PC-3 (cell line): ENCODE measurements at regions not wholly inside any gene's neighbourhood (a gene's known extent, or its start where the extent isn't known, plus 50 kb on each side); places are given as distances from the start of the nearest gene placed in this dataset.

Experiments used
- ATAC-seq: fragments of 200-7000 bp; cut with Tn5 transposase; 2 replicates; pipeline ENCODE4 v1.9.1; 2020; ENCODE audit warnings: mild to moderate bottlenecking, moderate library complexity
- BruUV-seq: library from RNA; stranded (reverse); fragments of 400-500 nt; replicated peaks from 2 replicates; lab custom pipeline; 2021; lab: Mats Ljungman, UMichigan
- CTCF ChIA-PET: fragments of 300-600 bp; sonication (Branson Sonifier 250); formaldehyde crosslinking; loops from one replicate; lab custom pipeline; 2022; ENCODE audit warnings: antibody characterized with exemption; lab: Charles Lee
- POLR2A ChIA-PET: fragments of 300-600 bp; sonication (Branson Sonifier 250); formaldehyde crosslinking; loops from one replicate; lab custom pipeline; 2022; ENCODE audit warnings: antibody characterized with exemption; ENCODE audit not compliant: unreplicated experiment; lab: Charles Lee
- DNase-seq: peaks from one replicate; pipeline ENCODE4 v3.0.0-alpha.2; 2015
- H2AFZ ChIP-seq: fragments of 300-600 bp; sonication (generic); 2 replicates; pipeline ENCODE4 v1.6.0; 2016; ENCODE audit warnings: antibody characterized with exemption, low read length
- H3F3A ChIP-seq: fragments of 300-600 bp; sonication (generic); one replicate; pipeline ENCODE4 v1.6.0; 2017; ENCODE audit warnings: antibody characterized with exemption, low read length, control low read depth, mild to moderate bottlenecking; ENCODE audit not compliant: unreplicated experiment
- H3K27ac ChIP-seq: fragments of 300-600 bp; sonication (generic); 2 replicates; pipeline ENCODE4 v1.5.1; 2016; ENCODE audit warnings: mild to moderate bottlenecking, low read length
- H3K27me3 ChIP-seq: fragments of 300-600 bp; sonication (generic); 2 replicates; pipeline ENCODE4 v1.6.1; 2016; ENCODE audit warnings: low read length, mixed read lengths
- H3K36me3 ChIP-seq: fragments of 300-600 bp; sonication (generic); 2 replicates; pipeline ENCODE4 v1.6.1; 2016; ENCODE audit warnings: low read depth, mixed run types, low read length, mixed read lengths
- H3K4me1 ChIP-seq: fragments of 300-600 bp; sonication (generic); 2 replicates; pipeline ENCODE4 v1.5.1; 2016; ENCODE audit warnings: low read length; ENCODE audit not compliant: insufficient read depth
- H3K4me2 ChIP-seq: fragments of 300-600 bp; sonication (generic); 2 replicates; pipeline ENCODE4 v1.6.0; 2016; ENCODE audit warnings: low read length
- H3K4me3 ChIP-seq: fragments of 300-600 bp; sonication (generic); 2 replicates; pipeline ENCODE4 v1.5.1; 2016; ENCODE audit warnings: mild to moderate bottlenecking, low read length, mixed read lengths
- H3K79me2 ChIP-seq: fragments of 300-600 bp; sonication (generic); 2 replicates; pipeline ENCODE4 v1.6.1; 2017; ENCODE audit warnings: low read length, mixed read lengths
- H3K9ac ChIP-seq: fragments of 300-600 bp; sonication (generic); 2 replicates; pipeline ENCODE4 v1.6.0; 2016; ENCODE audit warnings: mild to moderate bottlenecking, low read length
- H3K9me2 ChIP-seq: fragments of 300-600 bp; sonication (generic); replicated peaks from 2 replicates; pipeline ENCODE4 v1.6.1; 2016; ENCODE audit warnings: mixed run types, low read length, mixed read lengths
- H3K9me3 ChIP-seq: fragments of 300-600 bp; sonication (generic); 2 replicates; pipeline ENCODE4 v1.6.1; 2016; ENCODE audit warnings: low read length, mixed read lengths
- H4K20me1 ChIP-seq: fragments of 300-600 bp; sonication (generic); 2 replicates; pipeline ENCODE4 v1.6.1; 2016; ENCODE audit warnings: low read length, mixed read lengths
- CTCF ChIP-seq: fragments of 300-600 bp; sonication (generic); conservative IDR thresholded peaks from 2 replicates; pipeline ENCODE4 v1.5.1; 2017; ENCODE audit warnings: antibody characterized with exemption, low read depth, mild to moderate bottlenecking, low read length
- EZH2 ChIP-seq: fragments of 300-600 bp; sonication (generic); IDR thresholded peaks from one replicate; pipeline ENCODE4 v1.6.1; 2017; ENCODE audit warnings: antibody characterized with exemption, mild to moderate bottlenecking, low read length; ENCODE audit not compliant: unreplicated experiment
- EZH2phosphoT487 ChIP-seq: fragments of 300-600 bp; sonication (generic); IDR thresholded peaks from 2 replicates; pipeline ENCODE4 v1.6.1; 2018; ENCODE audit warnings: mild to moderate bottlenecking, antibody characterized with exemption, low read length, borderline replicate concordance
- intact Hi-C: fragments of 100-400 bp; cut with micrococcal nuclease; formaldehyde crosslinking; loops from 2 replicates; pipeline ENCODE4 v1.9.0; 2023

GRCh38 chr15:69792823-69793222, 304.9 kb downstream of the TLE3 start:
- no peak overlapping the region for H3K27ac ChIP-seq
- no peaks in the 10 kb centered on the region for H3K9me3 ChIP-seq
- no peaks in the 10 kb centered on the region for H3K79me2 ChIP-seq
- H3K4me2 ChIP-seq, result no peak overlapping the region
- intact Hi-C loops, result no loop called here
- ATAC-seq, result no peak
- no peak overlapping the region for H3K9ac ChIP-seq
- no peaks in the 10 kb centered on the region for H3F3A ChIP-seq
- H3K4me1 ChIP-seq, result peaks cover 8% of the 10 kb centered on the region
- no TSS peak for BruUV-seq
- no peaks in the 10 kb centered on the region for H3K9me2 ChIP-seq
- H4K20me1 ChIP-seq, result no peaks in the 10 kb centered on the region
- H3K4me3 ChIP-seq, result no peak overlapping the region
- ChIA-PET POLR2A (no interaction called here), CTCF (no interaction called here)
- TF ChIP-seq CTCF (no peak), EZH2 (no peak), EZH2phosphoT487 (no peak)
- 0 out of 2 replicates have a peak, but pooled peaks cover 8% of the 10 kb centered on the region for H3K27me3 ChIP-seq
- no peaks in the 10 kb centered on the region for H3K36me3 ChIP-seq
- H2AFZ ChIP-seq, result no peak overlapping the region
- no peak for DNase-seq

- intact Hi-C loops, result no loop called here
- Histone ChIP-seq H3K4me2 (no peak overlapping the region), H3K27ac (no peak overlapping the region), H3K9ac (no peak overlapping the region), H3F3A (no peaks in the 10 kb centered on the region), H3K36me3 (no peaks in the 10 kb centered on the region), H3K9me3 (no peaks in the 10 kb centered on the region), H3K4me1 (peaks cover 12% of the 10 kb centered on the region), H3K4me3 (no peak overlapping the region), H2AFZ (no peak overlapping the region), H3K79me2 (no peaks in the 10 kb centered on the region), H4K20me1 (no peaks in the 10 kb centered on the region), H3K27me3 (0 out of 2 replicates have a peak, but pooled peaks cover 6% of the 10 kb centered on the region), H3K9me2 (no peaks in the 10 kb centered on the region)
- no peak for ATAC-seq
- POLR2A ChIA-PET, result no interaction called here
- TF ChIP-seq CTCF (no peak), EZH2phosphoT487 (no peak), EZH2 (no peak)
- DNase-seq, result no peak
- BruUV-seq, result no TSS peak
- CTCF ChIA-PET, result no interaction called here
Measured at GRCh38 chr15:69793431-69793780, 304.3 kb downstream of the TLE3 start.

GRCh38 chr15:69793781-69794451, 303.8 kb downstream of the TLE3 start:
- H3K79me2 ChIP-seq, result no peaks in the 10 kb centered on the region
- no peak overlapping the region for H3K27ac ChIP-seq
- DNase-seq, result no peak
- no peak overlapping the region for H3K4me3 ChIP-seq
- 0 out of 2 replicates have a peak, but pooled peaks cover 6% of the 10 kb centered on the region for H3K27me3 ChIP-seq
- no peak overlapping the region for H2AFZ ChIP-seq
- no peaks in the 10 kb centered on the region for H4K20me1 ChIP-seq
- POLR2A ChIA-PET, result no interaction called here
- BruUV-seq, result no TSS peak
- H3K9ac ChIP-seq, result no peak overlapping the region
- H3K4me1 ChIP-seq, result peaks cover 17% of the 10 kb centered on the region
- no peak overlapping the region for H3K4me2 ChIP-seq
- CTCF ChIA-PET, result no interaction called here
- no peaks in the 10 kb centered on the region for H3K36me3 ChIP-seq
- no peaks in the 10 kb centered on the region for H3F3A ChIP-seq
- intact Hi-C loops, result no loop called here
- no peaks in the 10 kb centered on the region for H3K9me3 ChIP-seq
- TF ChIP-seq EZH2phosphoT487 (no peak), CTCF (no peak), EZH2 (no peak)
- H3K9me2 ChIP-seq, result no peaks in the 10 kb centered on the region
- no peak for ATAC-seq
